ENCODE measurements at regions not wholly inside any gene's neighbourhood (a gene's known extent, or its start where the extent isn't known, plus 50 kb on each side); places are given as distances from the start of the nearest gene placed in this dataset.
A peak's percentile ranks its signal among the peaks of the same experiment; 100 is the strongest.

- H3K9me3 ChIP-seq (ENCODE audit: severe bottlenecking): no peaks in the 10 kb centered on the region
- no peak overlapping the region for H3K27ac ChIP-seq (ENCODE audit: poor library complexity, severe bottlenecking)
- no peaks in the 10 kb centered on the region for H3K27me3 ChIP-seq (ENCODE audit: insufficient read depth, poor library complexity, severe bottlenecking)
- no peak overlapping the region for H3K4me3 ChIP-seq (ENCODE audit: severe bottlenecking)
- no peak for TF ChIP-seq CTCF (IDR thresholded peaks at IDR 0.05; ENCODE audit: poor library complexity, severe bottlenecking)
- H3K36me3 ChIP-seq (ENCODE audit: low read depth): no peaks in the 10 kb centered on the region
- DNase-seq (ENCODE audit: low spot score) (no peak), ATAC-seq (ENCODE audit: low read depth) (no peak)
- H3K4me1 ChIP-seq (ENCODE audit: insufficient read depth, poor library complexity, severe bottlenecking): peaks cover 2% of the 10 kb centered on the region
Observed at GRCh38 chr1:20432341-20432740, 53.7 kb downstream of the CAMK2N1 start.

- ATAC-seq (ENCODE audit: low read depth): no peak
Observed at GRCh38 chr1:20431176-20431460, 54.9 kb downstream of the CAMK2N1 start.

GRCh38 chr1:20430355-20431175 lies 55.4 kb downstream of the CAMK2N1 start:
- Histone ChIP-seq H3K36me3 (ENCODE audit: low read depth) (no peaks in the 10 kb centered on the region), H3K27me3 (ENCODE audit: insufficient read depth, poor library complexity, severe bottlenecking) (no peaks in the 10 kb centered on the region), H3K4me3 (ENCODE audit: severe bottlenecking) (no peak overlapping the region), H3K4me1 (ENCODE audit: insufficient read depth, poor library complexity, severe bottlenecking) (peaks cover 12% of the 10 kb centered on the region), H3K9me3 (ENCODE audit: severe bottlenecking) (no peaks in the 10 kb centered on the region), H3K27ac (ENCODE audit: poor library complexity, severe bottlenecking) (no peak overlapping the region)
- DNase-seq (ENCODE audit: low spot score) (no peak), ATAC-seq (ENCODE audit: low read depth) (peak; percentile 38; the same call in 1 of the 3 replicates)
- TF ChIP-seq CTCF (IDR thresholded peaks at IDR 0.05; ENCODE audit: poor library complexity, severe bottlenecking): peak; percentile 85

More at GRCh38 chr1:20431176-20431460, 54.9 kb downstream of the CAMK2N1 start:
- TF ChIP-seq CTCF (IDR thresholded peaks at IDR 0.05; ENCODE audit: poor library complexity, severe bottlenecking): no peak
- Histone ChIP-seq H3K4me3 (ENCODE audit: severe bottlenecking) (no peak overlapping the region), H3K27me3 (ENCODE audit: insufficient read depth, poor library complexity, severe bottlenecking) (no peaks in the 10 kb centered on the region), H3K4me1 (ENCODE audit: insufficient read depth, poor library complexity, severe bottlenecking) (peaks cover 12% of the 10 kb centered on the region), H3K27ac (ENCODE audit: poor library complexity, severe bottlenecking) (no peak overlapping the region), H3K36me3 (ENCODE audit: low read depth) (no peaks in the 10 kb centered on the region), H3K9me3 (ENCODE audit: severe bottlenecking) (no peaks in the 10 kb centered on the region)
- no peak for DNase-seq (ENCODE audit: low spot score)

GRCh38 chr1:20429296-20429695 lies 56.7 kb downstream of the CAMK2N1 start:
- Histone ChIP-seq H3K27me3 (ENCODE audit: insufficient read depth, poor library complexity, severe bottlenecking) (no peaks in the 10 kb centered on the region), H3K36me3 (ENCODE audit: low read depth) (no peaks in the 10 kb centered on the region), H3K4me3 (ENCODE audit: severe bottlenecking) (no peak overlapping the region), H3K9me3 (ENCODE audit: severe bottlenecking) (no peaks in the 10 kb centered on the region), H3K27ac (ENCODE audit: poor library complexity, severe bottlenecking) (no peak overlapping the region), H3K4me1 (ENCODE audit: insufficient read depth, poor library complexity, severe bottlenecking) (peaks cover 12% of the 10 kb centered on the region)
- DNase-seq (ENCODE audit: low spot score) (no peak), ATAC-seq (ENCODE audit: low read depth) (no peak)
- no peak for TF ChIP-seq CTCF (IDR thresholded peaks at IDR 0.05; ENCODE audit: poor library complexity, severe bottlenecking)

GRCh38 chr1:20428841-20429240 lies 57.2 kb downstream of the CAMK2N1 start:
- H3K9me3 ChIP-seq (ENCODE audit: severe bottlenecking): no peaks in the 10 kb centered on the region
- H3K4me1 ChIP-seq (ENCODE audit: insufficient read depth, poor library complexity, severe bottlenecking): peaks cover 12% of the 10 kb centered on the region
- DNase-seq (ENCODE audit: low spot score) (no peak), ATAC-seq (ENCODE audit: low read depth) (no peak)
- H3K4me3 ChIP-seq (ENCODE audit: severe bottlenecking): no peak overlapping the region
- H3K36me3 ChIP-seq (ENCODE audit: low read depth): no peaks in the 10 kb centered on the region
- TF ChIP-seq CTCF (IDR thresholded peaks at IDR 0.05; ENCODE audit: poor library complexity, severe bottlenecking): no peak
- no peaks in the 10 kb centered on the region for H3K27me3 ChIP-seq (ENCODE audit: insufficient read depth, poor library complexity, severe bottlenecking)
- no peak overlapping the region for H3K27ac ChIP-seq (ENCODE audit: poor library complexity, severe bottlenecking)

Measured in RWPE2 (cell line).